ENCODE measurements at regions not wholly inside any gene's neighbourhood (a gene's known extent, or its start where the extent isn't known, plus 50 kb on each side); places are given as distances from the start of the nearest gene placed in this dataset.

DNA sequence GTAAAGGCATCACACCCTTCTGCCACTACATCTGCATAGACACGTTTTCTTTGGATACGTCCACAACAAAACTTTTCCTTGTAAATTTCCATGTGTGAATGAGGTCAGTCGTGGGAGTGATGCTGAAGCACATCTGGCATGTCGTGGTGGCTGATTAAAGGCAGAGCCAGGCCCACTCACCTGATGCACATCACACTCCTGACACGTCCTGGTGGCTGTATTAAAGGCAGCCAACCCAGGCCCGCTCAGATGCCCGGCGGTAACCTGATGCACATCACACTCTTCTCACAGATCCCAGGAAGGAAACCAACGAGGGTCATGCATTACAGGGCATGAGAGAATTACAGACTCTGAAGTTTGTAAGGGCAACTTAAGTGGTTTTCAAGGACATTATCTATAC lies 321.6 kb upstream of the B3GAT1 start:
- TF ChIP-seq, protein P1, sequence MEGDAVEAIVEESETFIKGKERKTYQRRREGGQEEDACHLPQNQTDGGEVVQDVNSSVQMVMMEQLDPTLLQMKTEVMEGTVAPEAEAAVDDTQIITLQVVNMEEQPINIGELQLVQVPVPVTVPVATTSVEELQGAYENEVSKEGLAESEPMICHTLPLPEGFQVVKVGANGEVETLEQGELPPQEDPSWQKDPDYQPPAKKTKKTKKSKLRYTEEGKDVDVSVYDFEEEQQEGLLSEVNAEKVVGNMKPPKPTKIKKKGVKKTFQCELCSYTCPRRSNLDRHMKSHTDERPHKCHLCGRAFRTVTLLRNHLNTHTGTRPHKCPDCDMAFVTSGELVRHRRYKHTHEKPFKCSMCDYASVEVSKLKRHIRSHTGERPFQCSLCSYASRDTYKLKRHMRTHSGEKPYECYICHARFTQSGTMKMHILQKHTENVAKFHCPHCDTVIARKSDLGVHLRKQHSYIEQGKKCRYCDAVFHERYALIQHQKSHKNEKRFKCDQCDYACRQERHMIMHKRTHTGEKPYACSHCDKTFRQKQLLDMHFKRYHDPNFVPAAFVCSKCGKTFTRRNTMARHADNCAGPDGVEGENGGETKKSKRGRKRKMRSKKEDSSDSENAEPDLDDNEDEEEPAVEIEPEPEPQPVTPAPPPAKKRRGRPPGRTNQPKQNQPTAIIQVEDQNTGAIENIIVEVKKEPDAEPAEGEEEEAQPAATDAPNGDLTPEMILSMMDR (IDR thresholded peaks at IDR 0.05; ENCODE audit: low read depth, low read length): no peak
- no peak for TF ChIP-seq POLR2A (IDR thresholded peaks at IDR 0.05; ENCODE audit: extremely low read depth, insufficient read length)
- TF ChIP-seq, protein P2, sequence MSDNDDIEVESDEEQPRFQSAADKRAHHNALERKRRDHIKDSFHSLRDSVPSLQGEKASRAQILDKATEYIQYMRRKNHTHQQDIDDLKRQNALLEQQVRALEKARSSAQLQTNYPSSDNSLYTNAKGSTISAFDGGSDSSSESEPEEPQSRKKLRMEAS (IDR thresholded peaks at IDR 0.05; ENCODE audit: low read depth, low read length): no peak

Measured in NB4 (cell line).